HEK293 (cell line): ENCODE measurements at regions not wholly inside any gene's neighbourhood (a gene's known extent, or its start where the extent isn't known, plus 50 kb on each side); places are given as distances from the start of the nearest gene placed in this dataset.

Experiments used
- GLI2 ChIP-seq: fragments of 450-650 bp; formaldehyde crosslinking; IDR thresholded peaks from 2 replicates; pipeline ENCODE4; 2017; ENCODE audit warnings: missing biosample characterization, missing genetic modification characterization, low read depth, borderline replicate concordance
- INSM2 ChIP-seq: fragments of 450-650 bp; formaldehyde crosslinking; IDR thresholded peaks from 2 replicates; pipeline ENCODE4 v1.5.1; 2016; ENCODE audit warnings: missing biosample characterization, missing genetic modification characterization
- KLF17 ChIP-seq: fragments of 450-650 bp; formaldehyde crosslinking; IDR thresholded peaks from 2 replicates; pipeline ENCODE4 v1.5.1; 2016; ENCODE audit warnings: missing biosample characterization, missing genetic modification characterization
- MZF1 ChIP-seq: fragments of 450-650 bp; formaldehyde crosslinking; IDR thresholded peaks from 2 replicates; pipeline ENCODE4 v1.5.1; 2017; ENCODE audit warnings: missing biosample characterization, missing genetic modification characterization, borderline replicate concordance
- OVOL3 ChIP-seq: fragments of 450-650 bp; formaldehyde crosslinking; IDR thresholded peaks from 2 replicates; pipeline ENCODE4 v1.5.1; 2016; ENCODE audit warnings: missing biosample characterization, missing genetic modification characterization
- ZBTB20 ChIP-seq: fragments of 450-650 bp; formaldehyde crosslinking; IDR thresholded peaks from 2 replicates; pipeline ENCODE4 v1.5.1; 2016; ENCODE audit warnings: missing biosample characterization, missing genetic modification characterization
- ZBTB49 ChIP-seq: fragments of 450-650 bp; formaldehyde crosslinking; IDR thresholded peaks from 2 replicates; pipeline ENCODE4 v1.5.1; 2016; ENCODE audit warnings: missing biosample characterization, missing genetic modification characterization, low read depth
- ZFP37 ChIP-seq: fragments of 450-650 bp; formaldehyde crosslinking; IDR thresholded peaks from 2 replicates; pipeline ENCODE4 v1.5.1; 2016; ENCODE audit warnings: missing biosample characterization, missing genetic modification characterization
- ZIC2 ChIP-seq: fragments of 450-650 bp; formaldehyde crosslinking; IDR thresholded peaks from 2 replicates; pipeline ENCODE4 v1.5.1; 2016; ENCODE audit warnings: missing biosample characterization, missing genetic modification characterization
- ZNF157 ChIP-seq: fragments of 450-650 bp; formaldehyde crosslinking; IDR thresholded peaks from 2 replicates; pipeline ENCODE4 v1.5.1; 2016; ENCODE audit warnings: missing biosample characterization, missing genetic modification characterization
- ZNF18 ChIP-seq: fragments of 450-650 bp; formaldehyde crosslinking; IDR thresholded peaks from 2 replicates; pipeline ENCODE4 v1.5.1; 2016; ENCODE audit warnings: missing biosample characterization, missing genetic modification characterization
- ZNF214 ChIP-seq: fragments of 450-650 bp; formaldehyde crosslinking; IDR thresholded peaks from 2 replicates; pipeline ENCODE4 v1.5.1; 2017; ENCODE audit warnings: missing biosample characterization, mild to moderate bottlenecking, missing genetic modification characterization, borderline replicate concordance
- ZNF248 ChIP-seq: fragments of 450-650 bp; formaldehyde crosslinking; IDR thresholded peaks from 2 replicates; pipeline ENCODE4 v1.5.1; 2017; ENCODE audit warnings: missing biosample characterization, missing genetic modification characterization
- ZNF354C ChIP-seq: fragments of 450-650 bp; formaldehyde crosslinking; IDR thresholded peaks from 2 replicates; pipeline ENCODE4 v1.5.1; 2016; ENCODE audit warnings: missing biosample characterization, missing genetic modification characterization, low read depth, borderline replicate concordance
- ZNF416 ChIP-seq: fragments of 450-650 bp; formaldehyde crosslinking; IDR thresholded peaks from 2 replicates; pipeline ENCODE4 v1.5.1; 2016; ENCODE audit warnings: missing biosample characterization, missing genetic modification characterization
- ZNF449 ChIP-seq: fragments of 450-650 bp; formaldehyde crosslinking; IDR thresholded peaks from 2 replicates; pipeline ENCODE4 v1.5.1; 2017; ENCODE audit warnings: missing biosample characterization, mild to moderate bottlenecking, missing genetic modification characterization, moderate library complexity
- ZNF488 ChIP-seq: fragments of 450-650 bp; formaldehyde crosslinking; IDR thresholded peaks from 2 replicates; pipeline ENCODE4 v1.5.1; 2016; ENCODE audit warnings: missing biosample characterization, missing genetic modification characterization
- ZNF571 ChIP-seq: fragments of 450-650 bp; formaldehyde crosslinking; IDR thresholded peaks from 2 replicates; pipeline ENCODE4 v1.5.0; 2017; ENCODE audit warnings: missing biosample characterization, missing genetic modification characterization
- ZNF600 ChIP-seq: fragments of 450-650 bp; formaldehyde crosslinking; IDR thresholded peaks from 2 replicates; pipeline ENCODE4 v1.5.1; 2016; ENCODE audit warnings: missing biosample characterization, missing genetic modification characterization
- ZNF629 ChIP-seq: fragments of 450-650 bp; formaldehyde crosslinking; IDR thresholded peaks from 2 replicates; pipeline ENCODE4 v1.5.1; 2017; ENCODE audit warnings: missing biosample characterization, missing genetic modification characterization
- ZNF639 ChIP-seq: fragments of 450-650 bp; formaldehyde crosslinking; IDR thresholded peaks from 2 replicates; pipeline ENCODE4 v1.5.1; 2016; ENCODE audit warnings: missing biosample characterization, missing genetic modification characterization
- ZNF658 ChIP-seq: fragments of 450-650 bp; formaldehyde crosslinking; IDR thresholded peaks from 2 replicates; pipeline ENCODE4; 2016; ENCODE audit warnings: missing biosample characterization, missing genetic modification characterization
- ZNF768 ChIP-seq: fragments of 450-650 bp; formaldehyde crosslinking; IDR thresholded peaks from 2 replicates; pipeline ENCODE4 v1.5.1; 2018; ENCODE audit warnings: missing biosample characterization, mild to moderate bottlenecking, missing genetic modification characterization
- ZNF830 ChIP-seq: fragments of 450-650 bp; IDR thresholded peaks from 2 replicates; pipeline ENCODE4 v1.5.0; 2018; ENCODE audit warnings: missing biosample characterization, missing genetic modification characterization, low read depth, mild to moderate bottlenecking, moderate library complexity
- ZSCAN18 ChIP-seq: fragments of 450-650 bp; formaldehyde crosslinking; IDR thresholded peaks from 2 replicates; pipeline ENCODE4 v1.5.1; 2016; ENCODE audit warnings: missing biosample characterization, missing genetic modification characterization
- ZSCAN30 ChIP-seq: fragments of 450-650 bp; IDR thresholded peaks from 2 replicates; pipeline ENCODE4 v1.5.1; 2018; ENCODE audit warnings: missing biosample characterization, mild to moderate bottlenecking, missing genetic modification characterization, moderate library complexity
- ZSCAN4 ChIP-seq: fragments of 450-650 bp; formaldehyde crosslinking; IDR thresholded peaks from 2 replicates; pipeline ENCODE4 v1.5.1; 2017; ENCODE audit warnings: missing biosample characterization, missing genetic modification characterization

- TF ChIP-seq ZNF639 (peak; percentile 39; the same call in 1 of the 2 replicates), GLI2 (0 out of 2 replicates have a peak, but pooled peaks have one; percentile 12), ZNF449 (no peak), ZNF629 (tag by site-specific recombination) (peak; percentile 89), OVOL3 (tag by site-specific recombination) (no peak), ZNF658 (tag by site-specific recombination) (no peak), ZFP37 (tag by site-specific recombination) (no peak), ZSCAN4 (tag by site-specific recombination) (no peak), ZSCAN18 (no peak), ZNF830 (no peak), KLF17 (tag by site-specific recombination) (no peak), INSM2 (tag by site-specific recombination) (peak; percentile 68; the same call in 1 of the 2 replicates), ZSCAN30 (tag by site-specific recombination) (no peak), ZNF571 (tag by site-specific recombination) (no peak), ZNF354C (no peak), ZNF18 (tag by site-specific recombination) (0 out of 2 replicates have a peak, but pooled peaks have one; percentile 36), ZBTB49 (tag by site-specific recombination) (no peak), ZNF157 (tag by site-specific recombination) (no peak), ZIC2 (no peak), ZBTB20 (no peak), MZF1 (tag by site-specific recombination) (no peak), ZNF600 (tag by site-specific recombination) (peak; percentile 64; the same call in 1 of the 2 replicates), ZNF768 (tag by site-specific recombination) (no peak), ZNF248 (tag by site-specific recombination) (no peak), ZNF416 (tag by site-specific recombination) (no peak), ZNF214 (tag by site-specific recombination) (no peak), ZNF488 (no peak)
These were observed 259.9 kb upstream of the RAB4A start (continued) for GRCh38 chr1:229011022-229011421.
